LNCAP (cell line): ENCODE measurements at regions not wholly inside any gene's neighbourhood (a gene's known extent, or its start where the extent isn't known, plus 50 kb on each side); places are given as distances from the start of the nearest gene placed in this dataset.

Experiments
- CTCF ChIP-seq: fragments of 450-650 bp; IDR thresholded peaks from 2 replicates; pipeline ENCODE4 v1.5.1; 2017; ENCODE audit warnings: mild to moderate bottlenecking

GRCh38 chr5:171523781-171524180 lies 104.3 kb downstream of the FGF18 start:
- TF ChIP-seq CTCF, result no peak

- no peak for TF ChIP-seq CTCF
These were observed 105.0 kb downstream of the FGF18 start for GRCh38 chr5:171524466-171524865.

GRCh38 chr5:171525085-171525484 lies 105.6 kb downstream of the FGF18 start:
- TF ChIP-seq CTCF, result no peak

- TF ChIP-seq CTCF, result no peak
These were observed 108.6 kb downstream of the FGF18 start for GRCh38 chr5:171528036-171528435.

GRCh38 chr5:171528865-171529614 lies 109.6 kb downstream of the FGF18 start:
- no peak for TF ChIP-seq CTCF

- no peak for TF ChIP-seq CTCF
These were observed 112.2 kb downstream of the FGF18 start for GRCh38 chr5:171531638-171532037.

- TF ChIP-seq CTCF, result no peak
These were observed 113.7 kb downstream of the FGF18 start for GRCh38 chr5:171533153-171533552.
